HS-27A (cell line): ENCODE measurements at regions not wholly inside any gene's neighbourhood (a gene's known extent, or its start where the extent isn't known, plus 50 kb on each side); places are given as distances from the start of the nearest gene placed in this dataset.
A peak's percentile ranks its signal among the peaks of the same experiment; 100 is the strongest.

Experiments
- DNase-seq: peaks from one replicate; pipeline ENCODE4 v3.0.0-alpha.2; 2012; ENCODE audit warnings: low read depth, missing footprints

- no peak for DNase-seq
These were observed 56.0 kb downstream of the BOD1L2 start for GRCh38 chr18:57202881-57203280.

DNA sequence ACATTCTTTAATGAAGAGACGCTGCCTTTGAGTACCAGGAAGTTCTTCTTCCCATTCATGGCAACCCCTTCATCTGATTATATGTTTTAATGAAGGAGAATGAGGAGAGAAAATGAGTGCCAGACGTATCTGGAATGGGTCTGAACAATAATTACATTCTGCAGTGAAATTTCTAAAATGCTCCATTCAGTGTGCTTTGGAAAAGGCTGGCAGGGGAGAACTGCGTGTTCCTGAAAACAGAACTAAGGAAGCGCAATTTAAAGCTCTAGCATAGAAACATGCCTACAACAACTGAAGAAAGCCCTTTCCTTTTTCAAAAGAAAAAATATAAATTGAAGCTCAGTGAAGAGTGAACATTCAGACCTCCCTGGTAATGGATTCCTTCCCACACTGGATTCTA, 58.8 kb downstream of the BOD1L2 start:
- no peak for DNase-seq

- no peak for DNase-seq
These were observed 60.4 kb downstream of the BOD1L2 start for GRCh38 chr18:57207124-57207916.

- no peak for DNase-seq
These were observed 61.2 kb downstream of the BOD1L2 start for GRCh38 chr18:57208047-57208446.

- DNase-seq, result no peak
These were observed 62.8 kb downstream of the BOD1L2 start for GRCh38 chr18:57209713-57210106.

DNA sequence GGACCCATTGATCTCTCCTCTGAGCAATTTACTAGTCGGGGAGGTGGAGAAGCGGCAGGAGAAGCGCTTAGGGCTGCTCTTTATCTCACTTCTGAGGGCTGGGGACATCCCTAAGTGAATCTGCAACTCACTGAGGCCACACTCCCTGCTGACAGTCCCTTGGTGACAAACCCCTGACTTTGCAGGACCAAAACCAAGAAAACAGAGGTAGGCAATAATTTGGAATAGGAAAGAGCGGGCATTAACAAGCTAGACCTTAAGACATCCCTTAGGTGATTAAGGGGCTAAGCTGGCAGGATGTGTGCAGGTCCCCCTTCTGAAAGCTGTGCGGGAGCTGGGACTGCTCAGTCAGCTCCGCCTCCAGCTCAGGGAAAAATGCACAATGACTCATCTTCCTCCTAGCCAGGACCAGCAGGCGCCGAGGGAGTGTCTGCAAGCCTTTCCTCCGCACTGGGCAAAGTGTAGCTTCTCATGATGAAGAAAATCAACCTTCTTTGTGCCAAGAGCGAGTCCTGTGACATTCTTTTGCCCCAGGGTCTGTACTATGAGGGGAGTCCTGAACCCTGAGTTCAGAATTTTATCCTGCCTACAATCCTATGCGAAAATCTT, 63.3 kb downstream of the BOD1L2 start:
- peak; percentile 36 for DNase-seq

- DNase-seq, result no peak
These were observed 64.0 kb downstream of the BOD1L2 start for GRCh38 chr18:57210716-57211411.

GRCh38 chr18:57211412-57211750, 64.5 kb downstream of the BOD1L2 start:
- no peak for DNase-seq

DNA sequence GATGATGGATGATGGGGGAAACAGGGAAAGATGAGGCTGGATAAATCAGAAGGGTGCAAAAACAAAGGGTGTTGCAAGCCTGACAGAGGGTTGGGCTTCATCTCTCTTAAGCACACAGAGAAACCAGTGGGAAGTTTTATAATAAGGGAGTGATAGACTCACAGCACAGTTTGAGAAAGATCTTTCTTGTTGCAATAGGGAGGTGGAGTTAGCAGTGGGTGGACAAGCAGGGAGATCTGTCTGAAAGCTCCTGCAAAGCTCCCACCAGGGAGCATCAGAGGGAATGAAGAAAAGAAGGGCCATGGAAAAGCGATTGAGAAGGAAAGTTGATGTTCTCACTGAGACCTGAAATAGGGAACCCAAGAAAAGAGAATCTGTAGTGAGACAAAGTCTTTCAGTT, 64.9 kb downstream of the BOD1L2 start:
- no peak for DNase-seq

DNA sequence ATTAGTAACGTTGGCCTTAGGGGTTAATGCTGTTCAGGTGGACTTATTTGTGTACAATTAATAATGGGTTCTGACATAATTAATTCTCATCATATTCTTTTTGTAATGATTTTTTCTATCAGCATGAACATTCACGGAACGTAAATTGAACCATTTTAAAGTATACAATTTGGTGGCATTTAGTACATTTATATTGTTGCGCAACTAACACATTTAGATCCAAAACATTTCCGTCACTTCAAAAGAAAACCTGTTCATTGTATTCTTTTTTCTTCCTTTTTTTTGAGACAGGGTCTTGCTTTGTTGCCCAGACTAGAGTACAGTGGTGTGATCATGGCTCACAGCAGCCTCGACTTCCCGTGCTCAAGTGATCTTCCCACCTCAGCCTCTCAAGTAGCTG, 65.8 kb downstream of the BOD1L2 start:
- no peak for DNase-seq

GRCh38 chr18:57214976-57215375, 68.1 kb downstream of the BOD1L2 start:
- DNase-seq, result no peak

DNA sequence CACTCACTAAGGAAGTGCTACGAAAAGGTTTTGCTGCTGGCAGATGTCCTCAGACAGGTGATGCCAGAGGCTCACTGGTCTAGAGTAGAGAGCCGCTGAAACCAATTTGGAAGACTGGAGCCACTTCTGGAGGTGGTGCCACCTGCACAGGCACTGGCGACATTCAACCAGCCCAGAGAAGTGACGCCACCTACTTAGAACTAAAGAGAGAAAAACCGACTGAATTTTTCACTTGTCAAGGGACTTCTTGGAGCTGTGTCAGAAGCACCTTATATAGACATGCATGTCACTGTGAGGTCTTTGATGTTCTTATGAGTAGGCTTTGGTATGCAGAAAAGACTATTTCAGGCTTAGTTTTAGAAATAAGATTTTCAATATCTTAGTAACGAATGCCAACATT, 71.4 kb downstream of the BOD1L2 start:
- DNase-seq, result no peak

GRCh38 chr18:57219964-57220363, 73.1 kb downstream of the BOD1L2 start:
- no peak for DNase-seq

- DNase-seq, result no peak
These were observed 73.6 kb downstream of the BOD1L2 start for GRCh38 chr18:57220480-57220879.

- DNase-seq, result no peak
These were observed 74.1 kb downstream of the BOD1L2 start for GRCh38 chr18:57220930-57221483.

GRCh38 chr18:57223144-57223870, 76.4 kb downstream of the BOD1L2 start:
- no peak for DNase-seq

DNA sequence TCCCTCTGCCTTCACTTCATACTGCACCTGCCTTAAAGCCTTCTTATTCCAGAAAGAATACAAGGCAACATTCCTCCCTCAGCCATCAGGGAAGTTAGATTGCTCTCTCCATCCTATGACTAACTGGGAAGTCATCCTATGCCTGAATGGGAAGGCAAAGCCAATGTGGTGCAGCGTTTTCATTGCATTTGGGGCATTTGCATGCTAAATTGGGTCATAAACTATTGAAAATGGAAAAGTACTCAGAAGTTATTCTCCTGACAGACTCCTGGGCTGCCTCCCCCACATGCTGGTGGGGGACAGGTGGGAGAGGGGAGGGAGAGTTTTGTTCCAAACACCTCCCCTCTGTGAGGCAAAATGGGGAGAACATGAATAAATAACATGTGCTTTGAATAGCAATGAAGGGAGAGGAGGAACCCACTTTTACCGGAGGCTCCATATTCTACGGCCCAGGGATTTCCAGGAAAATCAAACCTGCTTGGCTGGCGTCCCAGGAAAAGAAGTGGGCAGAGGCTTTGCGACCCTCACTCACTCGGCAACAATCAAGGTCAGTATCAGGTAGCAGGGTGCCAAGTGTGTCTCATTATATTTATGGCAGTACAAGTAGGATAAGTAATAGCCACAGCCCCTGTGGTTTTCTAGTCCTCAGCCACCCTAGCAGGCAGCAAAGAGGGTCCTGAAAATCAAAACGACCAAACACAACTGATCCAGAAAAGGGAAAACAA, 84.1 kb downstream of the BOD1L2 start:
- no peak for DNase-seq

DNA sequence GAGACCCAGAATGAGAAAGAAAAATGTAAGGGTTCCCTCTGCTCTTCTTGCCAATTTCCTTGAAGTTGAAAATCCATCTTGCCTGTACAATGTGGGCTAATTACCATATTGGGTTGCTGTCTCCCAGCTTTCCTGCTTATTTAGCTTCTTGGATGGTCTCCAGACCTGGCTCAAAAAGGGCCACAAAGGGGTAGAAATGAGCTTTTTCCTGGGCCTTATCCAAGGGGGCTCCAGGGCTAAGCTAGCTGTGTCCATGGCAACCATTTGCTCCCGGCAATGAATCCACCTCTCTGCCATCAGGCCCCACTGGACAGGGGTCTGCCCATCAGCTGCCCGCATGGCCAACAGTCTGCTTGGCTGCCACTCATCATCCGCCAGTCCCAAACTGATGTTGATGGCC, 85.0 kb downstream of the BOD1L2 start:
- DNase-seq, result no peak

DNA sequence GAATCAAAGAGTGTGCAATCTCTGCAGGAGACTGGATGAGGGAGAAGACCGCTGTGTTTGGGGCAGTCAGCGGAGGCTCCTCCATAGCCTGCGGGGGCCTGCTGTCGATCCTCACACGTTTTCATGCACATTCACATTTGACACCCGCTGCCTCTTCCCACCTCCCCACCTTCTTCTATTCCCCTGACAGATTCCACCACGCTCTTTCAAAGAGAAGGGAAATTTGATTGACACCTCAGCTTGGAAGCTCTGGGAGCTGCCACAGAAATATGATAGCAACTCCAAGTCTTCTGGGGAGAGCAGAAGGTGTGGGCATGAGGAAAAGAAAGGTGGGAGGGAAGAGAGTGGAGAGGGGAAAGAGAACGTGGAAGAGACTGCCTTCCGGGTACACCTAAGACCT, 87.5 kb downstream of the BOD1L2 start:
- DNase-seq, result no peak

GRCh38 chr18:57241869-57242268, 95.0 kb downstream of the BOD1L2 start:
- no peak for DNase-seq

DNA sequence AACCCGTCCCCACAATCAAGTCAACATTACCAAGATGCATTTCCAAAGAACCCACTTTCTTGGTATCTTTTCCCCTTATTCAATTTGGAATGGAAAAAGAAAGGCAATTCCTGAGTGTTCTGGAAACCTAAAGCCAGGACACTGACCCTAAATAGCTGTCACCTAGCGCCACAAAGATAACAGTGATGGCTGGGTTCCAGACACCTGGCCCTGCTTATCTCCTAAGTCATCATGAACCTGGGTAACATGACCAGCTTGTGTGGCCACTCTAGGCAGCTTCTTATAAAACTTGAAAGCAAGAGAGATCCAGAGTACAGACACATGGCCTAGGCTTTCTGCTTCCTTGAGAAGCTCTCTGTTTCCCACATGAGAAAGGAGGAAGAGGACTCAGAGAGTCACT, 95.4 kb downstream of the BOD1L2 start:
- DNase-seq, result no peak
